Esophagus muscularis mucosa (tissue), 4 donors: ENCODE measurements at regions not wholly inside any gene's neighbourhood (a gene's known extent, or its start where the extent isn't known, plus 50 kb on each side); places are given as distances from the start of the nearest gene placed in this dataset.
"Not testable (repeated sequence)": the region's sequence is repeated elsewhere in the genome, so short reads cannot be mapped to it uniquely, and the experiment has no call there.

Experiments used
- DNase-seq: peaks from one replicate; pipeline ENCODE4 v3.0.0-alpha.2; 2017; ENCODE audit errors: extremely low spot score
- H3K27ac ChIP-seq, 4 donors: fragments of 200-600 bp; sonication (generic); replicated peaks in 1 of 4; 1 replicate in 3 of 4; 2 replicates in 1 of 4; pipeline ENCODE4 v1.5.1; 2016 to 2019; ENCODE audit warnings: mild to moderate bottlenecking in 1 of 4
- H3K27me3 ChIP-seq, 4 donors: fragments of 200-600 bp; sonication (generic); one replicate each; pipeline versions ENCODE4 v1.5.1 to v1.6.0; 2016 to 2019
- H3K36me3 ChIP-seq, 4 donors: fragments of 200-600 bp; sonication (generic); one replicate each; pipeline ENCODE4 v1.5.1; 2016 to 2019
- H3K4me1 ChIP-seq, 4 donors: fragments of 200-600 bp; sonication (generic); one replicate each; pipeline ENCODE4 v1.5.1; 2016 to 2019
- H3K4me3 ChIP-seq, 4 donors: fragments of 200-600 bp; sonication (generic); 1 replicate in 2 of 4; 2 replicates in 2 of 4; pipeline ENCODE4 v1.5.1; 2016 to 2019; ENCODE audit warnings: mild to moderate bottlenecking in 4 of 4, moderate library complexity in 1 of 4
- H3K9me3 ChIP-seq, 4 donors: fragments of 200-600 bp; sonication (generic); 1 replicate in 3 of 4; 2 replicates in 1 of 4; pipeline ENCODE4 v1.5.1; 2016 to 2019
- EP300 ChIP-seq: sonication (generic); formaldehyde crosslinking; IDR thresholded peaks from one replicate; pipeline ENCODE4 v1.6.1; 2017; ENCODE audit warnings: antibody characterized with exemption
- POLR2A ChIP-seq: fragments of 450-650 bp; IDR thresholded peaks from one replicate; pipeline ENCODE4 v1.6.1; 2017; ENCODE audit warnings: antibody characterized with exemption, moderate library complexity, mild to moderate bottlenecking, low read depth
- POLR2AphosphoS5 ChIP-seq, 2 donors: sonication (generic); formaldehyde crosslinking; IDR thresholded peaks; one replicate each; pipeline ENCODE4 v1.6.1; 2017; ENCODE audit warnings: antibody characterized with exemption in 2 of 2
- WGBS: methylation state at CpG from one replicate; pipeline ENCODE4 v1.1.5; 2018; 5-methylcytosine and 5-hydroxymethylcytosine counted together
- intact Hi-C: fragments of 100-400 bp; cut with DNase I; formaldehyde crosslinking; loops from one replicate; pipeline ENCODE4 v1.15.1; 2023
- TF ChIP-seq, protein P1 (sequence below), 3 experiments: fragments of 200-600 bp in 2 of 3; fragments of 450-650 bp in 1 of 3; sonication (generic) in 2 of 3; IDR thresholded peaks; one replicate each; pipeline ENCODE4 v1.5.1; 2017 to 2019; ENCODE audit warnings: antibody characterized with exemption in 3 of 3, mild to moderate bottlenecking in 2 of 3, moderate library complexity in 1 of 3

DNA sequence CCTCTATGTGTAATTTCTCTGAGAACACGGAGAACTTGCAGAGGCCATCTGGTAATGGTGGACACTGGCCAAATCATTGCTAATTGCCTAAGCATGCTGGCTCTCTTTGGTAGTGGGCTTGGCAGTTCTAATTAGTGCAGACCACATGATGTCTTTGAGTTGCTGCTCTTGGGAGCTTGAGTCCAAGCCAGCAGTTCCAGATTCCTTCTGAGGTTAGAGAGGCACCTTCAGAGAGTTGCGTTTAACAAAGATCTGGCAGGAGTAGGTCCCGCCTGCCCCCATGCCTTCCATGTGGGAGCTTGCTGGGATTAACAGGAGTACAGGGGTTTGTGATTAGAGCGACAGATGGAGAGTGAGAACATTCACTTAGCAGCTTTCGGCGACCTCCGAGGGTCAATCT, 449.0 kb upstream of the LMCD1 start:
- intact Hi-C loops, result no loop called here
- Histone ChIP-seq H3K27me3 (no peaks in the 10 kb centered on the region), H3K27ac (no peak overlapping the region), H3K36me3 (no peaks in the 10 kb centered on the region), H3K4me3 (no peak overlapping the region), H3K4me1 (peaks cover 0 to 27% (median 16%) of the 10 kb centered on the region in 4 donors), H3K9me3 (no peaks in the 10 kb centered on the region)
- WGBS, result 71% methylated on average over 6 of the region's 7 CpGs
- TF ChIP-seq POLR2AphosphoS5 (IDR thresholded peaks at IDR 0.05), result no peak
- TF ChIP-seq POLR2A, result no peak
- no peak for TF ChIP-seq EP300
- TF ChIP-seq, protein P1, sequence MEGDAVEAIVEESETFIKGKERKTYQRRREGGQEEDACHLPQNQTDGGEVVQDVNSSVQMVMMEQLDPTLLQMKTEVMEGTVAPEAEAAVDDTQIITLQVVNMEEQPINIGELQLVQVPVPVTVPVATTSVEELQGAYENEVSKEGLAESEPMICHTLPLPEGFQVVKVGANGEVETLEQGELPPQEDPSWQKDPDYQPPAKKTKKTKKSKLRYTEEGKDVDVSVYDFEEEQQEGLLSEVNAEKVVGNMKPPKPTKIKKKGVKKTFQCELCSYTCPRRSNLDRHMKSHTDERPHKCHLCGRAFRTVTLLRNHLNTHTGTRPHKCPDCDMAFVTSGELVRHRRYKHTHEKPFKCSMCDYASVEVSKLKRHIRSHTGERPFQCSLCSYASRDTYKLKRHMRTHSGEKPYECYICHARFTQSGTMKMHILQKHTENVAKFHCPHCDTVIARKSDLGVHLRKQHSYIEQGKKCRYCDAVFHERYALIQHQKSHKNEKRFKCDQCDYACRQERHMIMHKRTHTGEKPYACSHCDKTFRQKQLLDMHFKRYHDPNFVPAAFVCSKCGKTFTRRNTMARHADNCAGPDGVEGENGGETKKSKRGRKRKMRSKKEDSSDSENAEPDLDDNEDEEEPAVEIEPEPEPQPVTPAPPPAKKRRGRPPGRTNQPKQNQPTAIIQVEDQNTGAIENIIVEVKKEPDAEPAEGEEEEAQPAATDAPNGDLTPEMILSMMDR (IDR thresholded peaks at IDR 0.05), result no peak
- no peak for DNase-seq

DNA sequence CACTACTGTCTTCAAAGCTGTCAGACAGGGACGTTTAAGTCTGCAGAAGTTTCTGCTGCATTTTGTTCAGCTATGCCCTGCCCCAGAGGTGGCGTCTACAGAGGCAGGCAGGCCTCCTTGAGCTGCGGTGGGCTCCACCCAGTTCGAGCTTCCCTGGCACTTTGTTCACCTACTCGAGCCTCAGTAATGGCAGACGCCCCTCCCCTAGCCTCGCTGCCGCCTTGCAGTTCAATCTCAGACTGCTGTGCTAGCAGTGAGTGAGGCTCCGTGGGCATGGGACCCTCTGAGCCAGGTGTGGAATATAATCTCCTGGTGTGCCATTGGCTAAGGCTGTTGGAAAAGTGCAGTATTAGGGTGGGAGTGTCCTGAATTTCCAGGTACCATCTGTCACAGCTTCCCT, 433.5 kb upstream of the LMCD1 start:
- H3K9me3 ChIP-seq, DNase-seq, intact Hi-C loops, H3K4me3 ChIP-seq, H3K27me3 ChIP-seq, H3K27ac ChIP-seq, H3K36me3 ChIP-seq: not testable (repeated sequence)
- peaks cover 0 to 13% (median 10%) of the 10 kb centered on the region in 4 donors for H3K4me1 ChIP-seq
- 87% methylated on average over 8 of the region's 9 CpGs for WGBS

DNA sequence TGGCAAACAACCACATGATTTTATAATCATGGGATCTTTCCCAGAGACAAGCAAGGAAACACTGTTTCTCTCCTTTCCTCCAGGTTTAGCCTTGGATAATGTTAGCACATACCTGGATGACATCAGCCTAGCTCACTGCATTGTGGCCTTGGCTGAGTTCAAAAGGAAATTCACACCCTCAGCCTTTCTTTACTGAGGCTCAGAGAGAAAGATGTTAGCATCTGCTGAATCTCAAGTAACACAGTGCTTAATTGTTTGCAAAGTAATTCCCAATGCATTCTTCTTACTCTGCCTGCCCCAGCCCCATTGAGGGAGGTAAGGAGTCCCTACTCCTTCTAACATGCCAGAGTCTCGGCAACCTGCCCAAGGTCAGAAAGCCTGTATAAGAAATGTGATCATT, 432.2 kb upstream of the LMCD1 start:
- TF ChIP-seq, protein P1 (IDR thresholded peaks at IDR 0.05), result no peak
- TF ChIP-seq EP300, result no peak
- no peak for TF ChIP-seq POLR2AphosphoS5 (IDR thresholded peaks at IDR 0.05)
- no peak for TF ChIP-seq POLR2A
- Histone ChIP-seq H3K4me3 (no peak overlapping the region), H3K27ac (no peak overlapping the region), H3K36me3 (no peaks in the 10 kb centered on the region), H3K4me1 (peaks cover 0 to 13% (median 10%) of the 10 kb centered on the region in 4 donors), H3K27me3 (no peaks in the 10 kb centered on the region), H3K9me3 (no peaks in the 10 kb centered on the region)
- 25% methylated on average over 1 of the region's 1 CpG for WGBS
- intact Hi-C loops, result no loop called here
- DNase-seq, result no peak

DNA sequence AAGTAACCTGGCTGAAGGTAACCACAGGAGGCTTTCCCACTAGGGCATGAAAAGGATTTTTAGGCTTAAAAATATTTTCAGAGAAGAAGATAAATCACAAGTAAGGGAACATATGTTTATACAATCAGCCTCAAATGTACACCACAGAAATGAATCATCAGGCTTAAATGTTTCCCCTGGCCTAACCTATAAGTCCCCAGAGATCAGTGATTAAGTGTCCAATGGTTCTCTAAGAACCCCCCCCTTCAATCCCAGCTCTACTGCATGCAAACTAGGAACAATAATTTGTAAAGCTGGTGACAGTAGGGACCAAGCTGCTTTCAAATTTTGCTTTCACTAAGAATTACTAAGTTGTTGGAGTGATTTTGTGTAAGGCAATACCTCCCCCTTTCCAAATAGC, 431.6 kb upstream of the LMCD1 start:
- peaks cover 0 to 13% (median 10%) of the 10 kb centered on the region in 4 donors for H3K4me1 ChIP-seq
- intact Hi-C loops, result no loop called here
- H3K36me3 ChIP-seq, result no peaks in the 10 kb centered on the region
- TF ChIP-seq EP300 (no peak), POLR2A (no peak), POLR2AphosphoS5 (IDR thresholded peaks at IDR 0.05) (no peak)
- TF ChIP-seq, protein P1 (IDR thresholded peaks at IDR 0.05), result no peak
- no peak overlapping the region for H3K4me3 ChIP-seq
- no peaks in the 10 kb centered on the region for H3K27me3 ChIP-seq
- H3K27ac ChIP-seq, result no peak overlapping the region
- H3K9me3 ChIP-seq, result no peaks in the 10 kb centered on the region
- no peak for DNase-seq

DNA sequence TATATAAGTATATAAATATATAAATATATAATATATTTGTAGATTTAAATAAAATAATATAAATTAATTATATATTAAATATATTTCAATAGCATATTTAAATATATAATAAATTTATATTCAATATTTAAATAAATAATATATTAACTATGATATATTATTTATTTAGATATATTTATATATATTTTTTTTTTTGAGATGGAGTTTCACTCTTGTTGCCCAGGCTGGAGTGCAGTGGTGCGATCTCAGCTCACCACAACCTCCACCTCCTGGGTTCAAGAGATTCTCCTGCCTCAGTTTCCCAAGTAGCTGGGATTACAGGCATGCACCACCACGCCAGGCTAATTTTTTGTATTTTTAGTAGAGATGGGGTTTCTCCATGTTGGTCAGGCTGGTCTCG, 426.9 kb upstream of the LMCD1 start:
- 94% methylated on average over 3 of the region's 3 CpGs for whole genome bisulfite sequencing
- H3K36me3 ChIP-seq, intact Hi-C loops, H3K4me3 ChIP-seq, DNase-seq, H3K4me1 ChIP-seq, H3K27ac ChIP-seq, H3K27me3 ChIP-seq, H3K9me3 ChIP-seq: not testable (repeated sequence)

DNA sequence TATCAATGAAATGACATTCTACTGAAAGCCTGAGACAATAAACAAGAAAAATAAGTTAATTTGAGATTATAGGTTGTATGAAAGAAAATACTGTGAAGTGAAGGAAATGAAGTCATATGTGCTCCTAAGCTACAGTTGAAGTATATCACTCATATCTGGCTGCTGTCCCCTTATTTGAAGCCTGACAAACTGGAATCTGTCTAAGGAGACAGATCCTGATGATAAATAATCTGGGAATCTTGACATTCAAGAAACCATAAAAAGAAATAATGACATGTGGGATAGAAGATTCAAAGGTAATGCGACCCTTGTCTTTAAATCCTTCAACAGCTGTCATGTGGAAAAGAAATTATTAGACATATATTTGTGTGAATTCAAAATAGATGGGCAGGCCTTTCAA, 424.5 kb upstream of the LMCD1 start:
- no peak for DNase-seq
- TF ChIP-seq POLR2AphosphoS5 (IDR thresholded peaks at IDR 0.05) (no peak), EP300 (no peak), POLR2A (no peak)
- TF ChIP-seq, protein P1 (IDR thresholded peaks at IDR 0.05), result no peak
- intact Hi-C loops, result no loop called here
- Histone ChIP-seq H3K4me3 (no peak overlapping the region), H3K27ac (no peak overlapping the region), H3K36me3 (no peaks in the 10 kb centered on the region), H3K27me3 (no peaks in the 10 kb centered on the region), H3K9me3 (no peaks in the 10 kb centered on the region), H3K4me1 (no peaks in the 10 kb centered on the region)
- WGBS, result 88% methylated on average over 1 of the region's 1 CpG
